GM06990 (cell line): ENCODE measurements at regions not wholly inside any gene's neighbourhood (a gene's known extent, or its start where the extent isn't known, plus 50 kb on each side); places are given as distances from the start of the nearest gene placed in this dataset.
"Not testable (repeated sequence)": the region's sequence is repeated elsewhere in the genome, so short reads cannot be mapped to it uniquely, and the experiment has no call there.

ENCODE experiments used
- DNase-seq: peaks from one replicate; pipeline ENCODE4 v3.0.0-alpha.2; 2011; ENCODE audit not compliant: insufficient read length; ENCODE audit errors: extremely low read depth
- H3K27me3 ChIP-seq: replicated peaks from 2 replicates; pipeline ENCODE4 v1.6.0; 2011; ENCODE audit warnings: low read length; ENCODE audit not compliant: control insufficient read depth, insufficient read depth
- H3K36me3 ChIP-seq: 2 replicates; pipeline ENCODE4 v1.5.1; 2011; ENCODE audit warnings: low read length; ENCODE audit not compliant: control insufficient read depth, insufficient read depth
- H3K4me3 ChIP-seq: replicated peaks from 2 replicates; pipeline ENCODE4 v1.5.1; 2011; ENCODE audit warnings: low read depth, mild to moderate bottlenecking, control low read depth, low read length

DNA sequence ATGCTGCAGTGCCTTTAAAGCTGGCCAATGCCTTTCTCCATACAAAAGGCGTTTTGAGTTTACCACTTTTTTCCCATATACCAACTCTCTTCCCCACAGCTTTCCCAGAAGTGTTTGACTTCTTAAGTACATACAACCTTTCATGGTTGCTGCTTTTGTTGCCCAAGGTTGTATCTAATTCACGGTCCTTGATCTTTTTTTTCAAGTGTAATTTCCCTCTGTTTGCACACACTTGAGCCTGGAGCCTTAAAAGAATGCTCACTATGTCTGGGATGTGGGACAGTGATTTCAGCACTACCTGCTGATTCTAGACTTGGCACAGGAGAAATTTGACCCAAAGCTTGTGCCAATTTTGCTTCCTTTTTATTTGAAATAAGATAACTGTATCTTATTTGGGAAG is 324.7 kb downstream of the ANAPC1 start:
- not testable (repeated sequence) for DNase-seq, H3K4me3 ChIP-seq, H3K27me3 ChIP-seq, H3K36me3 ChIP-seq

DNA sequence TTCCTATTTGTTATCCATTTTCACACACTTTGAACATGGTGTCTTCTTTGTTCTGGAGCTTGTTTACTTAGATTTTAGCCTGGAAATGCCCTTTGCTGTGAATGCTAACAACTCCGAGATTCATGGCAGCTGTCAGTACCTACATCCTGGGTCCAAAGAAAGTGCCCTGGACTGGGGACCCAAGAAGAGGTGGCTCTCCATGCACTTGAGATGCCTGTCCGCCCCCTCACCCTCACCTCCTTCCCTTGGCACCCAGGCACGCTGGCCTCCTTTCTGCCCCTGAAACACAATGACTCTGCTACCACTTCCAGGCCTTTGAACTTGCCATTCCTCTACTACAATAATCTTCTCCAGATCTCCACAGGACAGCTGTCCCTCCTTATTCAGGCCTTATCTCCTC is 324.2 kb downstream of the ANAPC1 start:
- H3K27me3 ChIP-seq, DNase-seq, H3K4me3 ChIP-seq, H3K36me3 ChIP-seq: not testable (repeated sequence)

DNA sequence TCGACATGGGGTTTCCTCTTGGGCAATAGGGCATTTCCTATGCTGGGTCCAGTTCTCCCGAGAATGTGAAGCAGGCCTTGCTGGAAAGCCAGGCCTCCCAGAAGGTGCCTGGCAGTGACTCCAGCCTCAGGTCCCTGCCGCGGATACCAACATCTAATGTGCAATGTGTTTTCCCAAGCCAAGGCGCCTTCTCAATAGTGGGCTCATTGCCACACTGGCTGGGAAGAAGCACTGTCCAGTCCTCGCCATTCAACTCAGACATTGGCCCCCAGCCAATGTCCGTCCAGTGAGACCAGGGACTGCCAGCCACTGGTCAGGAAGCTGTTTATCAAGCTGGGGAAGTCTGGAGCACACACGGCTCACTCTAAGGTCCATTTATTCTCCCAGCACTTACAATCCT is 317.9 kb downstream of the ANAPC1 start:
- not testable (repeated sequence) for H3K36me3 ChIP-seq, H3K27me3 ChIP-seq, DNase-seq, H3K4me3 ChIP-seq

DNA sequence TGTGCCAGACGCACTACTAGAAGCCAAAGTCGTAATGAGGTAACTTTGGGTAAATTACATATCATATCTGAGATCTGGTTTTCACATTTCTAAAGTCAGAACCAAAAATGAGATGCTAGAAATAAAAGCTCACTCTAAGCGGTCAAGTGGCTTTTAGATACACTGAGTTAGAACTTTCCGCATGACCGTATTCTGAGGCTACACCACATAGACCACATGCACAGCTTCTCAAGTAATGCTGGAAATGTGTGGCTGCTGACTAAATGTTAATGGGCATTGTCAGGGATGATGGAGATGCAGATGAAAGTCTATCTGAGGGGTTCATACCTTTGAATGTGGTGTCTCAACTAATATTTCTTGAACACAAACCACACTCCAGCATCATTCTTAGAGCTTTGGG is 316.8 kb downstream of the ANAPC1 start:
- H3K36me3 ChIP-seq, DNase-seq, H3K4me3 ChIP-seq, H3K27me3 ChIP-seq: not testable (repeated sequence)

DNA sequence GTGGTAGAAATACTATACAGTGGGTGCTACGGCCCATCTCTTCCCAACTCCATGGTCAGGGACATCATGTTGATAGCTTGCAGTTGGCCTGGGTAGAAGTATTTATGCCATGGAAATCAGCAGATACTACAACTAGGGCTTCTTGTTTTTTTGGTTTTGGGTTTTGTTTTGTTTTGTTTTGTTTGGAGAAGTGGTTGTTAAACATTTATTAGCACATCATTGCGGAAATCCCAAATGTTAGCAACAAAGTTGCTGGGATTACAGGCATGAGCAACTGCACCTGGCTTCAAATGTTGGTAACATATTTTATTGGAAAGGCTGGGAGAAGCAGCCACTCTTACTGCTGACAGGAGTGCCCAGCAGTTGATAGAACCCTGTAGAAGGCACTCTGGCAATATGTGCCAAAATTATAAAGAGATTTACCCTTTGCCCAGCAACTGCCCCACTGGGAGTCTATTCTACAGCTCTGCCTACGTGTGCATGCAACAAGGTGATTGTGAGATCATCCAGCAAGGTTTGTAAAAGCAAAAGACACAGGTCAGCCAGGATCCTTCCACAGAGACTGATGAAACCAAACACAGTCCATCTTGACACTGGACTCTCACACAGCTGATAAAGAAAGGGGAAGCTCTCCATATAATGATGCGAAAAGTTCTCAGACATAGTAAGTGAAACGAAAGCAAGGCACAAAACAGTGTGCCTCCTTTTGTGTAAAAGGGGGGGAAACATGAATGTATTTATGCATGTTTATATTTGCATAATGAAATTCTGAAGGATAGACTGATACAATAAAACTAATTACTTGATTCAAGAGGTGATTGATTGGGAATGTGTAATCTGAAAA is 314.4 kb downstream of the ANAPC1 start:
- not testable (repeated sequence) for H3K27me3 ChIP-seq, H3K36me3 ChIP-seq, H3K4me3 ChIP-seq, DNase-seq

DNA sequence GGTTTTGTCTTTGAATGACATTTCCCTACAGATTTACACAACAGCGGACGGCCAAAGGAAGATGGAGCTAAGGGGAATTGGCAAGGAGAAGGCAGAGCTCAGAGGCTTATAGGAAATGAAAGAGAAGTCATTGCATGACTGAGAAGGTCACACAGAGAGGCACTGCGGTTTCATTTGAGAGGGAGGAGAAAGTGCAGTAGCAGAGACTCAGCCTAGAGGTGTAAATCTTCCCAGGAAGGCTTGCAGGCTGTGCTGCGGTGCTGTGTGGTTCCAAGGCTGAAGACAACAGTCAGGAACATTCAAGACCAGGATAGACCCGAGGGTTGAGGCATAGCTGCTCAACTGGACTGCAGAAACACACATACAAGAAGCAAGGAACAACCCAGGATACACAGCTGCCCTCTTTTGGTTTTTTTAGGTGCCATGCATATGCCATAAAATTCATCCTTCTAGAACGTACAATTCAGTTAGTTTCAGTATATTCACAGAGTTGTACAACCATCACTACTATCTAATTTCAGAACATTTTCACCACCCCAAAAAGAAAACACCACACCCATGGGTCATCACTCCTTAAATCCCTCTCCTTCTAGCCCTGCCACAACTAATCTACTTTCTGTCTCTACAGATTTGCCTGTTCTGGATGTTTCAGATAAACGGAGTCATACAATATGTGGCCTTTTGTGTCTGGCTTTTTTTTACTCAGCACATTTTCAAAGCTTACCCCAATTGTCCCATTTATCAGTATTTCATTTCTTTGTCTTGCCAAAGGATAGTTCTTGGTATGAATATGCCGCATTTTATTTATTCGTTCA is 313.5 kb downstream of the ANAPC1 start:
- not testable (repeated sequence) for DNase-seq, H3K4me3 ChIP-seq, H3K27me3 ChIP-seq, H3K36me3 ChIP-seq

DNA sequence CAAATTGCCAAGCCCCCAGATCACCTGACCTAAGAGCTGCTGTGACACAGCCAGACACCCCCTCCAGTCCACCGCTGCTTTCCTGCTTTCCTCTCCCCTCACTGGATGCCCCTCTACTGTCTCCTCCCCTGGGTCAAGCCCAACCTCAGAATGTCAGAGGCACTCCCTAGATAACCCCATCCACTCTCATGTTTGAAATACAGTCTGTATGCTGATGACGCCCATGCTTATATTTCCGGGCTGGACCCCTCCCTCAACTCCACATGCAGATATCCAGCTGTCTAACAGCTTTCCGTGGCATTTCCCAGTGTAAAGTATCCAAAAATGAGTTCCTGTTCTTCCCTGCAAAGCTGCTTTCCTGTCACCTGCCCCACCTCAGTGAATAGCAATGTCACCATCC is 309.2 kb downstream of the ANAPC1 start:
- H3K4me3 ChIP-seq, DNase-seq, H3K27me3 ChIP-seq, H3K36me3 ChIP-seq: not testable (repeated sequence)

DNA sequence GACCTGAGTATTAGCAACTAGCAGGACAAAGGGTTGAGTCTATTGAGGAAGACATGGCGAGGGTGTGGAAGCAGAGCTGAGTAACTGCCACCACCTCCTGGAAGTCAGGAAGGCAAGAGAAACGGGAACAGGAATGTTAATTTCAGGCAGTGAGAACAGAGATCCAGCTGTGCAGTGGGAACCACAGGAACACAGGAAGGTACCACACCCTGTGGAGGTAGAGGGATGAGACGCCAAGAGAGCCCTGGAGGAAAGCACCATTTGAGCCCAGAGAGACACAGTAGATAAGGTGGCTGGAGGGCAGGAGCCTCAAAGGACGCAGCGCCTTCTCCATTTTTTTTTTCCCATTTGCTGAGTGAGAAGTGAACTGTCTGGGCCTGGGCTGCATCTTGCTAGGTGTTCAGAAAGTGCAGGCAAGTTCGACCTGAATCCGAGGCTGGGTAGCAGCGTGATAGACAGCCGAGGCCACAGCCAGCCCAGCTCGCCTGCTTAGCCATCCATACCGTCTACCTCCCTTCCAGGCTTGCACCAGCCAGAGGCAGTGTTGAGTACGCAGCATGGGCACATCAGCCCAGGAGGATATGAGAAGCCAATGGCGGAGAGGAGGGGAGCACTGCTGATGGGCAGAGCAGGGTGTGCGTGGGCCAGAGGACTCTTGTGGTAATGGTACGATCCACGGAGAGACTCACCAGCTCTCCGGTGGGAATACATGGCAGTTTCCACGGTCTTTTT is 306.7 kb downstream of the ANAPC1 start:
- not testable (repeated sequence) for H3K27me3 ChIP-seq, H3K4me3 ChIP-seq, DNase-seq, H3K36me3 ChIP-seq

DNA sequence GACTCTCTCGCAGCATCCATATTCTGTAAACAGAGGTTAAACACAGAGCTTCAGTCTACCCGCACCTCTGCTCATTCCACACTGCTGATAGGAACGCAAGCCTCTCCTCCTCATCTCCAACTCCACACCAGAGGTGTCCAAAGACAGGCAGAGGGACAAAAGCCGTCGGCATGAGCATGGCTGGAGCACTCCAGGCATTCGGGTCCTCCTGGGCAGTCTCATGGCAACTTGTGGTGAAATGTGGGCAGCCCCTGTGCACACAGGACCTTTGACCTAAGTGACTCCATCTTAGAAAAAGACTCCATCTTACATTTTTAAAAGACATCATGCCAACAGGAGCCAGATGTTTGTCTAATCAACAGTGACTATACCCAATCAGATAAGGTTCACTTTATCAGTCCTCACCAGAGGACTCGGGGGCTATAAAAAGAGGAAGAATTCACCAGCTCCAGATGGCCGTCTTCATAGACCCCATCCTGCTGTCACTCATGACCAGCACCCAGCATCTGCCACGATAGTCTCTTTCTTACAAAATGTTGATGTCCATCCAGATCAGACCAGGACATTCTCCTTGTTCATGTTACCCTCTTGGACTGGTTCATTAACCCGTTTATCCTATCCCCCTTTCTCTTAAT is 304.4 kb downstream of the ANAPC1 start:
- not testable (repeated sequence) for H3K27me3 ChIP-seq, H3K4me3 ChIP-seq, DNase-seq, H3K36me3 ChIP-seq

DNA sequence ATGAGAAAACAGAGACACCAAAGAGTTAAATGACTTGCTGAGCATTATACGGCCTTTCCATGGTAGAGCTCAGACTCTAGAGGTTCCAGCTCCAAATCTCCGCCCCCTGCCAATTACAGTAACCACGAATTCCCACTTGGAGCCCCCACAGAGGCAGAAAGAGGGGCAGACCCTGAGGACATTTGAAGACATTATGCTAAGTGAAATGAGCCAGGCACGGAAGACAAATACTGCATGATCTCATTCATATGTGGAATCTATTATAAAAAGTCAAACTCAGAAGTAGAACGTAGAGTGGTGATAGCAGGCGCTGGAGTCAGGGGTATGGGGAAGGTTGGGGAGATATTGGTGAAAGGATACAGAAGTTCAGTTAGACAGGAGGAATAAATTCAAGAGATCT is 303.4 kb downstream of the ANAPC1 start:
- DNase-seq, H3K36me3 ChIP-seq, H3K4me3 ChIP-seq, H3K27me3 ChIP-seq: not testable (repeated sequence)

DNA sequence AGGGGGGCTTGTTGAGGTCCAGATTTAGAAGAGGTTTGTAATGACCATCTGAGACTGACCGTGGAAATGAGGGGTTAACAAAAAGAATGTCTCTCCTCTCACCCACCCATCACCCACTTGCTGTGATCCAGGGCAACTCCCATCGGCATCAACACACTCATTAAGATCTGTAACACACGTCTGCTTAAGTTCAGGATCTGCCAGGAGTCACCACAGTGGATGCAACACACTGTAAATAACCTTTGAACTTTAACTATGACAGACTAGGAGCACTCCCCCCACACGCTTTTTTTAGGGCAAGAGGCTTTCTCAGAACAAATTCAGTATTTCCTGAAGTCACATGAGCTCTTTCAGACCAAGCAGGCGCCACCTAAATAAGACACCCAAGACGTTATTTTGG is 301.9 kb downstream of the ANAPC1 start:
- H3K4me3 ChIP-seq, H3K36me3 ChIP-seq, DNase-seq, H3K27me3 ChIP-seq: not testable (repeated sequence)

DNA sequence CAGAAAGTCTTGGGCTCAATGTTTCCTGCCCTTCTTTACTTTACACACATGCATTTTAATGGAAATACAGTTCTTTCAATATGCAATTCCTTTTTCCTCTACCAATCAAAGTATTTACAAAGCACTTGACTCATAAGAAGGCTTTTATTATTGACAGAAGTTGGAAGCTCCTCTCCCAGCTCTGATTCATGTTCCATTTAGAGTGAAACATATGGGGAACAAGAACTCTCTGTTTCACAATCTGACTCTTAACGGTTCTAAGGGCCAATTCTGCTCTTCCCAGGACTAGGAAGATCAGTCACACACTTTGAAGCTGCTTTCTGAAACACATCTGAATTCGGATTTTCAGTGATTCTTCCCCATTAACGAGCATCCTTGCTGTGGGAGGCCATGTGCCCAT is 300.5 kb downstream of the ANAPC1 start:
- H3K4me3 ChIP-seq, DNase-seq, H3K36me3 ChIP-seq, H3K27me3 ChIP-seq: not testable (repeated sequence)

DNA sequence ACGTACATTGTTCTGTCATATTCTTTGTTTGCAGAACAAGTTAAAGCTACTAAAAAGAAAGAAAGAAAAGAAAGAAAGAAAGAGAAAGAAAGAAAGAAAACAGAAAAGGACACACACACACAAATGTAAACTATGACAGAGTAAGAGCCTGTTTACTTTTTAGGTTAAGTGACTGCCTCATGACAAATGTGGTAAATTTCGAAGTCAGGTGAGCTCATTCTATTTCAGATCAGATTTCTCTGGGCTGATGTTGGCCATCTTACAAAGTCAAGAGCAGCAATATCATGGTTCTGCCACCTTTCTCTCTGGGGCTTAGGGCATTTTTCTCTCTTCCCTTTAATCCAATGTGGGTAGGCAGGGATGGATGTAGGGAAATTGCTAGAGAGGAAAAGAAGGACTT is 299.5 kb downstream of the ANAPC1 start:
- DNase-seq, H3K36me3 ChIP-seq, H3K4me3 ChIP-seq, H3K27me3 ChIP-seq: not testable (repeated sequence)

DNA sequence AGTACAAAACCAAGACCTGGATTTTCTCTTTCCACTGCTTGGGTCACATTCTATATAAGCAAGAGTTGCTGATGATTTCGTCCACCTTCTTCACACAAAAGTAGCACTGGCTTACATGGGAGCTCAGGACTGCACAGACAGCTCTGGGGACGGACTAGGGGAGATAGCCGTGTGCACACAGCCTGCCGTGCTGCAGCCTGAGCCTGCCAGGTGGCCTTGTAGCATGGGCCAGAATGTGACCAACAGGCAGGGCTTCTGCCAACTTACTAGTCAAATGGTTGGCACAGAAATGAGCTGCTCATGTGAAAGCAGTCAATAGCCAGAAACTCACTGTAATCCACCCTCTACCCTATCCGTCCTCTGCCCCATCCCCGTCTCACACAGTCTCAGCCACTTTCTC is 299.0 kb downstream of the ANAPC1 start:
- H3K4me3 ChIP-seq, DNase-seq, H3K36me3 ChIP-seq, H3K27me3 ChIP-seq: not testable (repeated sequence)
